ENCODE measurements at regions not wholly inside any gene's neighbourhood (a gene's known extent, or its start where the extent isn't known, plus 50 kb on each side); places are given as distances from the start of the nearest gene placed in this dataset.

DNA sequence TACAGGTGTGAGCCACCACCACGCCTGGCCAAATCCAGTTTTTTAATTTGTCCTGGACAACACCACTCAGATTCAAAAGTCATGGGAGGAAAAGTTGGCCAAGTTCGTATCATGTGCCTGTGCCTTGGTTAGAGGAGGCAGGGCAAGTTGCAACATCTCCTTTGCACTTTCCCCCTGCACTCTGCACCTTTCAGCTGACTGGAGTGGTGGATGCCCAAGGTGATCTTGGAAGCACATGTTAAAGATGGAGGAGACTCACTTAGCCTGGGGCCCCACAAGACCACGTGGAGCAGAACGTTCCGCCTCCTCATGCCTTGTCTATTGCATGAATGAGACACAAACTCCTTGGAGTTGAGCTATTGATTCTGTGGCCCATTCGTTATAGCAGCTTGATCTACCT lies 82.1 kb upstream of the FZD10 start:
- TF ChIP-seq CTCF (IDR thresholded peaks at IDR 0.05; ENCODE audit: poor library complexity, severe bottlenecking) (no peak), EZH2 (IDR thresholded peaks at IDR 0.05; ENCODE audit: borderline replicate concordance, insufficient read depth, low read length, poor library complexity, severe bottlenecking) (no peak), POLR2AphosphoS5 (IDR thresholded peaks at IDR 0.05) (no peak)
- TF ChIP-seq, protein P1, sequence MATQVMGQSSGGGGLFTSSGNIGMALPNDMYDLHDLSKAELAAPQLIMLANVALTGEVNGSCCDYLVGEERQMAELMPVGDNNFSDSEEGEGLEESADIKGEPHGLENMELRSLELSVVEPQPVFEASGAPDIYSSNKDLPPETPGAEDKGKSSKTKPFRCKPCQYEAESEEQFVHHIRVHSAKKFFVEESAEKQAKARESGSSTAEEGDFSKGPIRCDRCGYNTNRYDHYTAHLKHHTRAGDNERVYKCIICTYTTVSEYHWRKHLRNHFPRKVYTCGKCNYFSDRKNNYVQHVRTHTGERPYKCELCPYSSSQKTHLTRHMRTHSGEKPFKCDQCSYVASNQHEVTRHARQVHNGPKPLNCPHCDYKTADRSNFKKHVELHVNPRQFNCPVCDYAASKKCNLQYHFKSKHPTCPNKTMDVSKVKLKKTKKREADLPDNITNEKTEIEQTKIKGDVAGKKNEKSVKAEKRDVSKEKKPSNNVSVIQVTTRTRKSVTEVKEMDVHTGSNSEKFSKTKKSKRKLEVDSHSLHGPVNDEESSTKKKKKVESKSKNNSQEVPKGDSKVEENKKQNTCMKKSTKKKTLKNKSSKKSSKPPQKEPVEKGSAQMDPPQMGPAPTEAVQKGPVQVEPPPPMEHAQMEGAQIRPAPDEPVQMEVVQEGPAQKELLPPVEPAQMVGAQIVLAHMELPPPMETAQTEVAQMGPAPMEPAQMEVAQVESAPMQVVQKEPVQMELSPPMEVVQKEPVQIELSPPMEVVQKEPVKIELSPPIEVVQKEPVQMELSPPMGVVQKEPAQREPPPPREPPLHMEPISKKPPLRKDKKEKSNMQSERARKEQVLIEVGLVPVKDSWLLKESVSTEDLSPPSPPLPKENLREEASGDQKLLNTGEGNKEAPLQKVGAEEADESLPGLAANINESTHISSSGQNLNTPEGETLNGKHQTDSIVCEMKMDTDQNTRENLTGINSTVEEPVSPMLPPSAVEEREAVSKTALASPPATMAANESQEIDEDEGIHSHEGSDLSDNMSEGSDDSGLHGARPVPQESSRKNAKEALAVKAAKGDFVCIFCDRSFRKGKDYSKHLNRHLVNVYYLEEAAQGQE (IDR thresholded peaks at IDR 0.05; ENCODE audit: borderline replicate concordance) = no peak

Measured in neural cell (in vitro differentiated cells).